ENCODE measurements at regions not wholly inside any gene's neighbourhood (a gene's known extent, or its start where the extent isn't known, plus 50 kb on each side); places are given as distances from the start of the nearest gene placed in this dataset.

GRCh38 chr16:17559394-17559793 lies 88.6 kb upstream of the XYLT1 start (continued):
- TF ChIP-seq ZNF383 (CRISPR knock-in tag; IDR thresholded peaks at IDR 0.05; ENCODE audit: borderline replicate concordance) (no peak), DR1 (CRISPR knock-in tag; IDR thresholded peaks at IDR 0.05) (no peak), SP140L (CRISPR knock-in tag; IDR thresholded peaks at IDR 0.05; ENCODE audit: borderline replicate concordance) (no peak), ARID2 (CRISPR knock-in tag; IDR thresholded peaks at IDR 0.05; ENCODE audit: borderline replicate concordance) (no peak)
- TF ChIP-seq, protein P1, sequence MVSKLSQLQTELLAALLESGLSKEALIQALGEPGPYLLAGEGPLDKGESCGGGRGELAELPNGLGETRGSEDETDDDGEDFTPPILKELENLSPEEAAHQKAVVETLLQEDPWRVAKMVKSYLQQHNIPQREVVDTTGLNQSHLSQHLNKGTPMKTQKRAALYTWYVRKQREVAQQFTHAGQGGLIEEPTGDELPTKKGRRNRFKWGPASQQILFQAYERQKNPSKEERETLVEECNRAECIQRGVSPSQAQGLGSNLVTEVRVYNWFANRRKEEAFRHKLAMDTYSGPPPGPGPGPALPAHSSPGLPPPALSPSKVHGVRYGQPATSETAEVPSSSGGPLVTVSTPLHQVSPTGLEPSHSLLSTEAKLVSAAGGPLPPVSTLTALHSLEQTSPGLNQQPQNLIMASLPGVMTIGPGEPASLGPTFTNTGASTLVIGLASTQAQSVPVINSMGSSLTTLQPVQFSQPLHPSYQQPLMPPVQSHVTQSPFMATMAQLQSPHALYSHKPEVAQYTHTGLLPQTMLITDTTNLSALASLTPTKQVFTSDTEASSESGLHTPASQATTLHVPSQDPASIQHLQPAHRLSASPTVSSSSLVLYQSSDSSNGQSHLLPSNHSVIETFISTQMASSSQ (IDR thresholded peaks at IDR 0.05; ENCODE audit: low read depth) = no peak
- TF ChIP-seq, protein P1 (CRISPR knock-in tag; IDR thresholded peaks at IDR 0.05; ENCODE audit: borderline replicate concordance) = no peak

DNA sequence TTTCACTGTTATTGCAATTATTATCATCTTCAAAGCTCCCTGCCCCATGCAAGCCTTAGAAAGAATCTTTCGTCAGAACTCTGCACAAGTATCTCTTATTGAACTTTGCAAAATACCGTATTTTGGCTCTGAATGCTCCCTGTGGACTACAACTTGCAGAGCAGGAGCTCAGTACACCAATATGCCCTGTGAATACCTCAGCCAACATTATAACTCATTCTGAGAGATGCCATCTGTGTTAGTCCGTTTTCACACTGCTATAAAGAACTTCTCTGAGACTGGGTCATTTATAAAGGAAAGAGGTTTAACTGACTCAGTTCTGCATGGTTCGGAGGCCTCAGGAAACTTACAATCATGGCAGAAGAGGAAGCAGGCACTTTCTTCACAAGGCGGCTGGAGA lies 87.2 kb upstream of the XYLT1 start:
- Histone ChIP-seq H3K27ac (ENCODE audit: extremely low read length, insufficient read depth, low read length) (no peak overlapping the region), H3K4me2 (ENCODE audit: low read depth, low read length) (no peak overlapping the region), H3K4me3 (replicated peaks in 1 of 3; ENCODE audit: insufficient read depth in 1 of 3, low read depth in 2 of 3, low read length in 3 of 3) (no peak overlapping the region), H3K79me2 (ENCODE audit: insufficient read depth, low read length) (no peaks in the 10 kb centered on the region), H2AFZ (ENCODE audit: low read length) (no peak overlapping the region), H3K27me3 (ENCODE audit: control insufficient read depth in 1 of 2, insufficient read depth in 2 of 2, low read length in 2 of 2) (peaks cover 3 to 28% of the 10 kb centered on the region in 2 experiments; a peak in 3 of 5 replicates), H4K20me1 (ENCODE audit: insufficient read depth, low read length) (no peaks in the 10 kb centered on the region), H3K4me1 (ENCODE audit: insufficient read depth, low read length) (no peaks in the 10 kb centered on the region), H3K9me3 (ENCODE audit: low read length) (no peaks in the 10 kb centered on the region), H3K9ac (ENCODE audit: insufficient read depth, low read depth, low read length) (no peak overlapping the region), H3K36me3 (replicated peaks in 1 of 2; ENCODE audit: control insufficient read depth in 1 of 2, insufficient read depth in 2 of 2, low read length in 2 of 2) (no peaks in the 10 kb centered on the region)
- BruUV-seq (replicated peaks) = no TSS peak
- ChIA-PET CTCF (ENCODE audit: low intra/inter-chr PET ratio, low total read pairs) (no interaction called here), POLR2A (no interaction called here)
- FAIRE-seq = no peak
- no peak for ATAC-seq
- in situ Hi-C loops (cut with HindIII; ENCODE audit: extremely low pct_ligation_motif_present, low pct_unique_long_range_greater_than_20kb) = no loop called here
- intact Hi-C loops (cut with micrococcal nuclease; ENCODE audit: unreplicated experiment) = no loop called here
- DNase-seq (ENCODE audit: low spot score) = no peak
- 10% methylated on average over 5 of the region's 5 CpGs for WGBS (ENCODE audit: low lambda C conversion rate)
- TF ChIP-seq, protein P2, sequence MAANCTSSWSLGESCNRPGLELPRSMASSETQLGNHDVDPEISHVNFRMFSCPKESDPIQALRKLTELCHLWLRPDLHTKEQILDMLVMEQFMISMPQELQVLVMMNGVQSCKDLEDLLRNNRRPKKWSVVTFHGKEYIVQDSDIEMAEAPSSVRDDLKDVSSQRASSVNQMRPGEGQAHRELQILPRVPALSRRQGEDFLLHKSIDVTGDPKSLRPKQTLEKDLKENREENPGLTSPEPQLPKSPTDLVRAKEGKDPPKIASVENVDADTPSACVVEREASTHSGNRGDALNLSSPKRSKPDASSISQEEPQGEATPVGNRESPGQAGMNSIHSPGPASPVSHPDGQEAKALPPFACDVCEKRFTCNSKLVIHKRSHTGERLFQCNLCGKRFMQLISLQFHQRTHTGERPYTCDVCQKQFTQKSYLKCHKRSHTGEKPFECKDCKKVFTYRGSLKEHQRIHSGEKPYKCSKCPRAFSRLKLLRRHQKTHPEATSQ (CRISPR knock-in tag; IDR thresholded peaks at IDR 0.05; ENCODE audit: borderline replicate concordance) = no peak
- no peak for TF ChIP-seq ZNF672 (CRISPR knock-in tag; IDR thresholded peaks at IDR 0.05)
- no peak for TF ChIP-seq EP300 (IDR thresholded peaks at IDR 0.05; ENCODE audit: low read depth in 2 of 2, low read length in 2 of 2)
- TF ChIP-seq EP300 (CRISPR knock-in tag; IDR thresholded peaks at IDR 0.05; ENCODE audit: borderline replicate concordance) = no peak
- TF ChIP-seq, protein P3, sequence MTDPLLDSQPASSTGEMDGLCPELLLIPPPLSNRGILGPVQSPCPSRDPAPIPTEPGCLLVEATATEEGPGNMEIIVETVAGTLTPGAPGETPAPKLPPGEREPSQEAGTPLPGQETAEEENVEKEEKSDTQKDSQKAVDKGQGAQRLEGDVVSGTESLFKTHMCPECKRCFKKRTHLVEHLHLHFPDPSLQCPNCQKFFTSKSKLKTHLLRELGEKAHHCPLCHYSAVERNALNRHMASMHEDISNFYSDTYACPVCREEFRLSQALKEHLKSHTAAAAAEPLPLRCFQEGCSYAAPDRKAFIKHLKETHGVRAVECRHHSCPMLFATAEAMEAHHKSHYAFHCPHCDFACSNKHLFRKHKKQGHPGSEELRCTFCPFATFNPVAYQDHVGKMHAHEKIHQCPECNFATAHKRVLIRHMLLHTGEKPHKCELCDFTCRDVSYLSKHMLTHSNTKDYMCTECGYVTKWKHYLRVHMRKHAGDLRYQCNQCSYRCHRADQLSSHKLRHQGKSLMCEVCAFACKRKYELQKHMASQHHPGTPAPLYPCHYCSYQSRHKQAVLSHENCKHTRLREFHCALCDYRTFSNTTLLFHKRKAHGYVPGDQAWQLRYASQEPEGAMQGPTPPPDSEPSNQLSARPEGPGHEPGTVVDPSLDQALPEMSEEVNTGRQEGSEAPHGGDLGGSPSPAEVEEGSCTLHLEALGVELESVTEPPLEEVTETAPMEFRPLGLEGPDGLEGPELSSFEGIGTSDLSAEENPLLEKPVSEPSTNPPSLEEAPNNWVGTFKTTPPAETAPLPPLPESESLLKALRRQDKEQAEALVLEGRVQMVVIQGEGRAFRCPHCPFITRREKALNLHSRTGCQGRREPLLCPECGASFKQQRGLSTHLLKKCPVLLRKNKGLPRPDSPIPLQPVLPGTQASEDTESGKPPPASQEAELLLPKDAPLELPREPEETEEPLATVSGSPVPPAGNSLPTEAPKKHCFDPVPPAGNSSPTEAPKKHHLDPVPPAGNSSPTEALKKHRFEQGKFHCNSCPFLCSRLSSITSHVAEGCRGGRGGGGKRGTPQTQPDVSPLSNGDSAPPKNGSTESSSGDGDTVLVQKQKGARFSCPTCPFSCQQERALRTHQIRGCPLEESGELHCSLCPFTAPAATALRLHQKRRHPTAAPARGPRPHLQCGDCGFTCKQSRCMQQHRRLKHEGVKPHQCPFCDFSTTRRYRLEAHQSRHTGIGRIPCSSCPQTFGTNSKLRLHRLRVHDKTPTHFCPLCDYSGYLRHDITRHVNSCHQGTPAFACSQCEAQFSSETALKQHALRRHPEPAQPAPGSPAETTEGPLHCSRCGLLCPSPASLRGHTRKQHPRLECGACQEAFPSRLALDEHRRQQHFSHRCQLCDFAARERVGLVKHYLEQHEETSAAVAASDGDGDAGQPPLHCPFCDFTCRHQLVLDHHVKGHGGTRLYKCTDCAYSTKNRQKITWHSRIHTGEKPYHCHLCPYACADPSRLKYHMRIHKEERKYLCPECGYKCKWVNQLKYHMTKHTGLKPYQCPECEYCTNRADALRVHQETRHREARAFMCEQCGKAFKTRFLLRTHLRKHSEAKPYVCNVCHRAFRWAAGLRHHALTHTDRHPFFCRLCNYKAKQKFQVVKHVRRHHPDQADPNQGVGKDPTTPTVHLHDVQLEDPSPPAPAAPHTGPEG (CRISPR knock-in tag; IDR thresholded peaks at IDR 0.05) = no peak
- TF ChIP-seq DRAP1 (CRISPR knock-in tag; IDR thresholded peaks at IDR 0.05) = no peak

Data from HepG2 (cell line).